Erythroblast (primary cell): ENCODE measurements at regions not wholly inside any gene's neighbourhood (a gene's known extent, or its start where the extent isn't known, plus 50 kb on each side); places are given as distances from the start of the nearest gene placed in this dataset.

Experiments
- GATA1 ChIP-seq: IDR thresholded peaks from 2 replicates; pipeline ENCODE4 v1.6.1; 2011; ENCODE audit warnings: low read depth, mild to moderate bottlenecking, control low read depth, low read length, moderate library complexity
- POLR2A ChIP-seq: IDR thresholded peaks from 2 replicates; pipeline ENCODE4 v1.6.1; 2011; ENCODE audit warnings: mild to moderate bottlenecking, low read length

- TF ChIP-seq POLR2A = no peak
- TF ChIP-seq GATA1 = no peak
These were observed 145.4 kb upstream of the ZBED5 start for GRCh38 chr11:11003226-11003625.
